ENCODE measurements at regions not wholly inside any gene's neighbourhood (a gene's known extent, or its start where the extent isn't known, plus 50 kb on each side); places are given as distances from the start of the nearest gene placed in this dataset.

DNA sequence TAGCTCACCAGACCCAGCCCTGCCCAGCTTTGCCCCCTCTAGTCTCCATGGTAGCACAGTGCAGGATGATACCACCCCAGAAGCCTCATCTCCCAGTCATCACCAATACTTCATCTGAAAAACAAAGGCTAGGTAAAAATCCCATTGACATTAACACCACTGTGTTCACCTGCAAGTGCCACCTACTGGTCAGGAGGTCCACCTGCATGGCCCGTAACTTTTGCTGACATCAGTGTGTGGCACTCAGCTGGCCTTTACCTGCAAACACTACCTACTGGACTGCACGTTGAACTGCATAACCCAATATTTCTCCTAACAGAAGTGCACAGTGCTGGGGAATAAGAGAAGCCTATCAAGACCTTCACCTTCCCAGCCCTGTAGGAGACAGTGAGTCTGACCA is 234.7 kb upstream of the ADGRB3 start:
- no peak for DNase-seq (ENCODE audit: low read depth in 4 of 4, low spot score in 3 of 4)

DNA sequence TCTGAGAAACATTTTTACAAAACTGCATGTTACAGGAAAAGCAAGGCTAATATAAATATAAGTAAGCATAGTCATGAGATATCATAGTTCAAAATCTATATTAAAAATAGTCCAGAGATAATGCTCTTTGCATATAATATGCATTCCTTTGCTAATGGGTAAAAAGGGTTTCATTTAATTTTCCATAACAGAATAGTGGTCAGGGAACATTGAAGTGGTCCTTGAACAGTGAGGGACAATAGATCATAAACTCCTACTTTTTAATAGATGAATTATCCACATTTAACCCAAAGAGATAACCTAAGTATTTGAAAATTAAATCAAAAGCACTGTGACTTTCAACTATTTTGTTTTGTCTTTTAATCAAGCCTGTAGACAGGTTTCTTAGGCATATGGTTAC is 243.1 kb upstream of the ADGRB3 start:
- DNase-seq (ENCODE audit: low read depth in 4 of 4, low spot score in 3 of 4): no peak

DNA sequence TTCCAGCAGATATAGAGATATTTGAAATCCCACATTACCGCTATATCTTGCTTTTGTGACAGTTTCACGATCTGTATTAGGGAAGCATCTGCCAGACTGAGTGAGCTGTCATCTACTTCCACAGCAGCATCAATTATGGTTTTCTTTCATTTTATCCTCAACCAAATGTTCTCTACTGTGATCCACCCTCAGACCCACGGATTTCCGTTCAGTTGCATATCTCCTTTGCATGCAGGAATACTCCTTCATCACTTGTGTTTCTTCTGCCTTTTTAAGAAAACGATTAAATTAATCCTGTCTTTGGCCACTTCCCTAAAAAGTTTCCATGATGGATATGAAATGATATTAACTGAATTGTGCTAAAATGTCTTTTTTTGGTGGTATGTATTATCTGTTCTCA is 262.1 kb upstream of the ADGRB3 start:
- DNase-seq (ENCODE audit: low read depth in 4 of 4, low spot score in 3 of 4): no peak

DNA sequence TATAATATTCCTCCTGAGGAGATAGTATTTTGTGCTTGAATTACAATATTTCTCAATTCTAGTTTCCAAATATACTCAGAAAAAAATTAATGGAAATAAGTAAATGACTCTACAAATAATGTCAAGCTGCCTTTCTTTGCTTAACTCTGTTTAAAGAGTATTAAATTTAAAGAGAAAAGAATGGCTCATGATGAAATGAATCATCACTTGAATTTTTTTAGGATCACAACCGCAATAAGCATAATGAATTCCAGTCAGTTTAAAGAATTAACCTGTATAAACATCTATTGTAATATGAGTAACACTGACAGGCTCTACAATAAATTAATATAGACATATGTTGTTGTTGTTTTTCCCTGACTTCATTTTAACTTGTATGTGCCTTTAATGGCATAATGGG is 266.2 kb upstream of the ADGRB3 start:
- no peak for DNase-seq (ENCODE audit: low read depth in 4 of 4, low spot score in 3 of 4)

DNA sequence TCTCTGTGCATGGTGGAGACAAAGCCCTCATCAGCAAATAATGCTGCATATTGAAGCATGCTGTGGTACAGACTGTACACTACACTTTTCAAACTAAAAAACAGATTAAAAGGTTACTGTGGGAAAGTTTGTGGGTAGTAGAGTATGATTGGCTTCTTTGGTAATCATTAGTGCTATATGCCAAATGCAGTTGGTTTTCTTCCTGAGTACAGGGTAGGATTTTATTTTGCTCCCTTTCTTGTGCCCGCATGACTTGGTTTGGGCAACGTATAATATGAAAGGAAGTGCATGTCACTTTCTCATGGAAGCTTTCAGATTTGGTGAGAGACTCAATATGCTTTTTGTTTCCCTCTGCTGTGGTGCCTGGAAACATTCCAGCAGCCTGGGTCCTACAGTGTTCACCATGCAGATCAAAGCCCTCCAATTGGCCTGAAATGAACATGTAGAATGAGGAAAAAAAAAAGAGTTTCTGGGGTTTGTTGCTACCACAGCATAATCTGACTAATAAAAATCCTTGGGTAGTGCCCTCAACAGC is 270.7 kb upstream of the ADGRB3 start:
- DNase-seq (ENCODE audit: low read depth in 4 of 4, low spot score in 3 of 4): no peak

DNA sequence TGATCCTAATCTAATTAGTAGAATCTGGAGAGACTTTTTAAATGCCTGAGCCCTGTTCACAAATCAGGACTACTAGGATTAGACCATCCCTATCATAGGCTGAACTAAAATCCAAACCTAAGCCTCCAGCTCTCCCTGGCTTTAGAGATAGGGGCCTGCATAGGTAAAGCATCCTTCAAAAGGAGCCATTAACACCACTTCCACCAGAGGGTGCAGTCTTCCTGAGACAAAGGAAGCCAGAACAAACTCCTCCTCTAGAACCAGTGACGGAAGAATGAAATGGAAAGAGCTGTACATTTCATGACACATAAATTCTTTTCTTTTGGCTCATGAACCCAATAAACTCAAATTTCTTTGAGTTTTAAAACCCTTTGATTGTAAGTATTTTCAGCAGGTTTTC is 291.2 kb upstream of the ADGRB3 start:
- peak in 1 of 4 donors; percentile 6 for DNase-seq (ENCODE audit: low read depth in 4 of 4, low spot score in 3 of 4)

DNA sequence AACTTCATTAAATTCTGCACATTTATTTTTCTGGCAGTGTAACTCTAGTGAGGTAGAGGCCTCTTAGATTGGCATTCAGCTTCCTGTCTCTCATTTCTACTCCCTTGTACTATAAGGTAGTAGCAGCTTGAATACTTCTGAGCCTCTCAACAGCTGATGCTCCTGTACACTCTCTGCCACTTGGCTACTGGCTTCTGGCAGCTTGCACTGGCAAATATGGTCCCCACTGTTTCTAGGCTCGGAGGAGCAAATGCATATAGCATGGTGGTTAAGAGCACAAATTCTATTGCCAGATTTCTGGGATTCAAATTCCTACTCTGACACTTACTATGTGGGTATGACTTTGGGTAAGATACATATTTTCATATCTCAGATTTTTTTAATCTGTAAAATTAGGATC is 292.8 kb upstream of the ADGRB3 start:
- no peak for DNase-seq (ENCODE audit: low read depth in 4 of 4, low spot score in 3 of 4)

DNA sequence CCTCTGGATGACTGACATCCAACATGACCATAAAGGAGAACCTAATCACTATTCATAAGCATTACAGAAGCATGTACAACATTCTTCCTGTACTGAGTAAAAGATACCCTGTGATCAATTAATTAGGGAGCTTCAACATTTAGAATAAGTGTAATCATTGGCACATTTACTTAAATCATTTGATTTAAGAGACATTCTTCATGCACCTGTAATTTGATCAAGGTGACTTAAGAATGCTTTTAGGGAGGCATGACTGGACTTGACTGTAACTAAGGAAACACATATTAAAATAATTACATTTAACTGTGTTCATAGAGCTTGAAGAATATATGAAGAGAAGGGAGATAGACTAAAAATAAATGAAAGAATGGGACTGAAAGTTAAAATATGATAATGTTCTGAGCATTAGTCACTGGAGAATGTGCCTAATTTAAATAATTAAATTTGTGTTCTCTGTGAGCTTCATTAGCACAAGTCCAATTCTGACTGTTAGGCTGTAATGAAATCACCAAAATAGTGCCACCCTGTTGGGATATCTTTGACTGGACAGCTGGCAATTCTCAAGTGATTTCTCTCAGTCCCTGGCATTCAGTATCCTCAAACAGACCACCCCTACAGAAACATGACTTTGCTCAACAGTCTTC is 295.5 kb upstream of the ADGRB3 start:
- DNase-seq (ENCODE audit: low read depth in 4 of 4, low spot score in 3 of 4): no peak

DNA sequence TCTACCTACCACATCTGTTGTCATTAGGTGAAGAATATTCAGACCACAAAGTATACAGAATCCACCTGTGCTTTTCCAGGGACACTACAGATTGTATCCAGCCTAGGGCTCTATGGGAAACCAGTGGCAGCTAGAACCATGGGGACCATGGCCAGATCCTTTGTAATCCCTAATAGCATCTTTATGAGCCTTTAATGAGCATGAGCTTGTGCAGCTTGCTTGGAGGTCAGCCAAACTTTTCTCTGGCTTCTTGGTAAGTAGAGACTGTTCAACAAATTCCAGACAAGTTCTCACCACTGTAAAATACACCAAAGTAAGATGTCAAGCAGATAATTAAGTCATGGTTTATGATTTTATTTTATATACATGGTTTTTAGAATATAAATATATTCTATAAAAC is 301.6 kb upstream of the ADGRB3 start:
- no peak for DNase-seq (ENCODE audit: low read depth in 4 of 4, low spot score in 3 of 4)

DNA sequence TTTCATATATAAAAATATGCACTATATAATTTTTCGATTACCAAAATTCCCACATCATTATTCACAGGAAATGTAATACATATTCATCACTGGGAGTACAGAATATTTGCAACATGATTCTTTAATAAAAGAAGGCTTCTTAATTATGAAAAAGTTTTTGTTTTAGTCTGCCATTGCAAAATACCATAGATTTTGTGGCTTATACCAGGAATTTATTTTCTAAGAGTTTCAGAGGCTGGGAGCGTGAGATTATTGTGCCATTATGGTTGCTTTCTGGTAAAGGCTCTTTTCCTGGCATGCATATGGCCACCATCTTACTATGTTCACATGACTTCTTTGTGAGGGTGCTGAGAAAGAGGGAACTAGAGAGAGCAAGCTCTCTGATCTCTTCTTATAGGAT is 306.9 kb upstream of the ADGRB3 start:
- DNase-seq (ENCODE audit: low read depth in 4 of 4, low spot score in 3 of 4): no peak

DNA sequence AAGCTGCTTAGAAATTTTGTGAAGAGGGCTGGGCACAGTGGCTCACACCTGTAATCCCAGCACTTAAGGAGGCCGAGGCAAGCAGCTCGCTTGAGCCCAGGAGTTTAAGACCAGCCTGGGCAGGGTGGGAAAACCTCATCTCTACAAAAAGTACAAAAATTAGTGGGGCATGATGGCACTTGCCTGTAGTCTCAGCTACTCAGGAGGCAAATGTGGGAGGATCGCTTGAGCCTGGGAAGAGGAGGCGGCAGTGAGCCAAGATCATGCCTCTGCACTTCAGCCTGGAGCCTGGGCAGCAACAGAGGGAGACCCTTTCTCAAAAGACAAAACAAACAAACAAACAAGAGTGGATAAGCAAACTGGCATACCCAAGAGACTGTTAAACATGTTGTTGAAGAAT is 308.3 kb upstream of the ADGRB3 start:
- no peak for DNase-seq (ENCODE audit: low read depth in 4 of 4, low spot score in 3 of 4)

DNA sequence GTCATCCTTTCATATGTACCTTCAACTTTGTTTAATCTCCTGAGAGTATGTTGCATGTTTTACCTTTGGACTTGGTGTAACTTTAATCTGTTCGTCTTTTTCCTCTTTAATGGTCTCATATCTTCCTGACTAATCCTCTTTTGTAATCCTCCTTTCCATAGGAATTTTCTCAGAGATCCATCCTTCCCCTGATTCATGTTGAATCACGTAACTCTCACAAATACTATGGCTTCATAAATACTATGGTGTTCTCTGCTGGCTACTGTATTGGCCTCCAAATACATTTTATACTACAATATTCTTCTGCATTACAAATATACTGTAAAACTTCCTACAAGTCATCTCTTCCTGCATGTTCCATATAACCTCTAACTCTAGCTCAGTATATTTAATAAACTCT is 317.7 kb upstream of the ADGRB3 start:
- DNase-seq (ENCODE audit: low read depth in 4 of 4, low spot score in 3 of 4): no peak

DNA sequence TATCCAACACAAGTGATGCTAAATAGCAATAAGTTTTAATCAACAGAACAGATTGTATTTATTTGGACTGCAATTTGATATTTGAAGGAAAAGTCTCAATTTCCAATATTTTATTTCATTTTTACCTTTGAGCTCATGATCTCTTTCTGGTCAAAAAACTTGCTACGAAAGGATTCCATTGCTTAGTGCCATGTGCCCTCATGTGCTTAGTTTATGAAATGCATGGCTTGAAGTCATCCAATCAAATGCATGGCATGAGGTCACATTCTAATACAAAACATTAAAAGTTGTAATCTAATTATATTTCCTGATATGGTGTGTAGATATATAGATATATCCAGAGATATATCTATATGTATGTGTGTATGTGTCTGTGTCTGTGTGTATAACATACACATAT is 321.2 kb upstream of the ADGRB3 start:
- DNase-seq (ENCODE audit: low read depth in 4 of 4, low spot score in 3 of 4): no peak

DNA sequence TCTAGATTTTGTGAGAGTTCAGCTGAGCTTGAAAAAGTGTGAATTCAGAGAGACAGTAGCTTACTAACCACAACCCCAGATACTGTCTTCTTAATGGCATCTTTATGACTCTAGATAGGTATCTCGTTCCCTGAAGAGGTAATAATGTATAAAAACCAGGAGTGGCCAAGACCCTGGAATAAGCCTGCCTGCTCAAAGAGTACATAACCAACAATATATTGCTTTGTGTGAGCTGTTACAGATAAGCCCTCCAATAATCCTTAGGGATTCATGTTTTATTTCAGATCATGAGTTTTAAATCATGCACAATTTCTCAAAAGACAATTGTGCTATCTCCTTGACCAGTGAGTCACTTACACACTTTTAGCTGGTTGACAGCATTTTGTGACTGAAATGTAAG is 327.8 kb upstream of the ADGRB3 start:
- DNase-seq (ENCODE audit: low read depth in 4 of 4, low spot score in 3 of 4): no peak

DNA sequence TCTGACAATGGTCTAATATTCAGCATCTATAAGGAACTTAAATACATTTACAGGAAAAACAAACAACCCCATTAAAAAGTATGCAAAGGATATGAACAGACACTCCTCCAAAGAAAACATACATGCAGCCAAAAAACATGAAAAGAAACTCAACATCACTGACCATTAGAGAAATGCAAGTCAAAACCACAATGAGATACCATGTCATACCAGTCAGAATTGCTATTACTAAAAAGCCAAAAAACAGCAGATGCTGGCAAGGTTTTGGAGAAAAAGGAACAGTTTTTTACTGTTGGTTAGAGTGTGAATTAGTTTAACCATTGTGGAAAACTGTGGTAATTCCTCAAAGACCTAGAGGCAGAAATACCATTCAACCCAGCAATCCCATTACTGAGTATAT is 339.0 kb upstream of the ADGRB3 start:
- DNase-seq (ENCODE audit: low read depth in 4 of 4, low spot score in 3 of 4): no peak

DNA sequence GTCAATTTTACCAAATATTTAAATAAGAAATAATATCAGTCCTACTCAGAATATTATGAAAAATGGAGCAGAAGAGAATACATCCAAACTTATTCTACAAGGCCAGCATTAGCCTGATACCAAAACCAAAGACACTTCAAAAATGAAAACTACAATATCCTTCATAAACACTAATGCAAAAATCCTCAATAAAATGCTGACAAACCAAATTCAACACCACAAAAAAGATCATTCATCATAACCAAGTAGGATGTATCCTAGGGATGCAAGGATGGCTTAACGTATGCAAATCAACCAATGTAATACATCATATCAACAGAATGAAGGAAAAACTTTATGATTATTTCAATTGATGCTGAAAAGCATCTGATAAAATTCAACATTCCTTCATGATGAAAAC is 352.4 kb upstream of the ADGRB3 start:
- no peak for DNase-seq (ENCODE audit: low read depth in 4 of 4, low spot score in 3 of 4)

DNA sequence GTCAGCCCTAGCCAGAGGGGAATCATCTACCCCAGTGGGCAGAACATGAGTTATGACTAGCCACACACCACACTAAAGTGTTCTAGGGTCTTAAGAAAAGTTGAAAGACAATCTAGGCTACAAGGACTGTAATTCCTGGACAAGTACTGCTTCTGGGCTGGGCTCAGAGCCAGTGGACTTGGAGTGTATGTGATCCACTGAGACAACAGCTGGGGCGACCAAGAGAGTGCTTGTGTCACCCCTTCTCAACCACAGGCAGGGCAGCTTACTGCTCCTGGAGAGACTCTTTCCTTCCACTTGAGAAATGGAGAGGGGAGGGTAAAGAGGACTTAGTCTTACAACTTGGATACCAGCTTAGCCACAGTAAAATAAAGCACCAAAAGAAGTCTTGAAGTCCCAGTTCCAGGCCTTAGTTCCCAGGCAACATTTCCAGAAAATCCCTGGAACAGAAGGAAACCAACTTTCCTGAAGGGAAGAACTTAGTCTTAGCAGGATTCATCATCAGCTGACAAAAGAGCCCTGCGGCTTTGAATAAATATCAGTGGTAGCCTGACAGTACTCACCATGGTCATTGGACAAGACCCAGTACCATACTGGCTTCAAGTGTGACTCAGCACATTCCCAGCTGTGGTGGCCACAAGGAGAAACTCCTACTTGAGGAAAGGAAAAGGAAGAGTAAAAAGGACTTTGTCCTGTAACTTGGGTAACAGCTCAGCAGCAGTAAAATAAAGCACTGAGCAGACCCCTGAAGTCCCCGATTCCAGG is 355.1 kb upstream of the ADGRB3 start:
- DNase-seq (ENCODE audit: low read depth in 4 of 4, low spot score in 3 of 4): no peak

DNA sequence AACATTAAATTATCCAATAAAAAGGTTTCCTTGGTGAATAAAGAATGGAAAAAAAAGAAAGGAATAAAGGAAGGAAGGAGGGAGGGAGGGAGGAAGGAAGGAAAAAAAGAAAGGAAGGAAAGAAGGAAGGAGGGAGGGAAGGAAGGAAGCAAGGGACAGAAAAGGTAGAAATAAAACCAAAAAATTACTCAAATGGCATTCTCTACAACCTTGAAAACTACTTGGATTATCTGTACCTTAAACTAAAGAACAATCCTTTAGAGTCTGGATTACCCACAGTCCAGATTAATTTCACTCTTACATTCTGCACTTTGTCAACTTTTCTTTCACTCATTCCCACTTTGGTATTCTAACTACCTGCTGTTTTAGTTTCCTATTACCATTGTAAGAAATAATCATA is 361.8 kb upstream of the ADGRB3 start:
- no peak for DNase-seq (ENCODE audit: low read depth in 4 of 4, low spot score in 3 of 4)

DNA sequence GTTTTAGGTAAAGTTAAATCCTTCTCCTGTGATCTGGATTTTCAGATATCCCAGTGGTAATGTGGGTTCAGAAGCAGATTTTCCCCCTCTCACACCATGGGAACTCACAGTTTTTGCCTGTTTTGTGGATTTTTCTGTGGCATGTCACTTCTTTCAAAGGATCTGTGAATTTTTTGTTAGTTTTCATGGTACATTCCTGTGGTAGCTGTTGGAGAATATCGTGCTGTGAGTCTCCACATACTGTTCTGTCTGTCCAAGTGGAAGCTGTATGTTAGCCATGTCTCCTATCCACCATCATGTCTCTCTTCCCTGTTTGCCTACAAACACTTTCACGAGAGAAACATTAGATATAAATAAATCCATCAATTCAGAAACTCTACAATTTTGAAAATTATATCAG is 378.7 kb upstream of the ADGRB3 start:
- DNase-seq (ENCODE audit: low read depth in 4 of 4, low spot score in 3 of 4): no peak

DNA sequence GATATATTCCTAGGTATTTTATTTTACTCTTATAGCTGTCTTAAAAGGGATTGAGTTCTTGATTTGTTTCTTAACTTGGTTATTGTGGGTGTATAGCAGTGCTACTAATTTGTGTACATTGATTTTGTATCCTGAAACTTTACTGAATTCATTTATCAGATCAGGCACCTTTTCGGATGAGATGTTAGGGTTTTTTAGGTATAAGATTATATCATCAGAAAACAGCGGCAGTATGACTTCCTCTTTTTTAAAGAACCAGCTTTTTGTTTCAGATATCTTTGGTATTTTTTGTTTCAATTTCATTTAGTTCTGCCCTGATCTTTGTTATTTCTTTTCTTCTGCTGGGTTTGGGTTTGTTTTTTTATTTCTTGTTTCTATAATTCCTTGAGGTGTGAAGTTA is 382.4 kb upstream of the ADGRB3 start:
- no peak for DNase-seq (ENCODE audit: low read depth in 4 of 4, low spot score in 3 of 4)

DNA sequence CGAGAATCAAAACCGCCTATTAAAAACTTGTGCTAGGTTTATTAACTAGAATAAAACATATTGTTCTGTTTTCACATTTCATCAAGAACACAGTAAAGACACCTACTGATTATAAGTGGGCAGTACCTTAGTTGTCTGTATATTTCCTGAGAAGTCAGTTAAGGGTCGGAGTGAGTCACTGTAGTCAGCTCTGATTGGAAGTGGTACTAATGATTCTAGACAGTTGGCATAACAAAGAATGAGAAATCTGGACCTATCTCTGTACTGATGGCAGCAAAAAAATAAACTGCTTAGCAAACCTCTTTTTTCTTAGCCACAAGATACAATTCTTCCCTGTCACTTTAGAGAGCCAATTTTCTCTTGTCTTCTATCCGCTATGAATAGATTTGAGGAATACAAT is 387.3 kb upstream of the ADGRB3 start:
- no peak for DNase-seq (ENCODE audit: low read depth in 4 of 4, low spot score in 3 of 4)

DNA sequence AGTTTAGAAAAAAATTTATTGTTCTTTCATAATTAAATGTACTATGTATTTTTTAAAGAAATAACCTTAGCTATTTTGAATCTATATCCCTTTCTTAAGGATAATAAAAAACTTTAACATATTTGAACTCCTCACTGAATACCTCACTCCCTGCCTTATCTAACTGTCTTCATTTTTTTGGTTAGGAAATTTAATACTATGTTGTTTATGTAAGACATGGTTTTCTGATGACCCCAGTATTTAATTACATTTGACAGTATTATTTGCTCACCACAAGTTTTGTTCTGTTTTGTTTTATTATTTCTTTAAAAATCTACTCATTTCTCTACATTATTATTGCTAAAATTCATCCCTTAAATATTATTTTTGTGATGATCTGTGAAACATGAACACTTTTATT is 394.4 kb upstream of the ADGRB3 start:
- DNase-seq (ENCODE audit: low read depth in 4 of 4, low spot score in 3 of 4): no peak
